GM12873 (cell line): ENCODE measurements at regions not wholly inside any gene's neighbourhood (a gene's known extent, or its start where the extent isn't known, plus 50 kb on each side); places are given as distances from the start of the nearest gene placed in this dataset.

ENCODE experiments used
- CTCF ChIP-seq: IDR thresholded peaks from 2 replicates; pipeline ENCODE4 v1.5.1; 2012; ENCODE audit warnings: low read depth, mild to moderate bottlenecking, moderate library complexity, low read length, control low read depth; ENCODE audit not compliant: insufficient read depth; ENCODE audit errors: missing control alignments

GRCh38 chr2:149765003-149765402 lies 177.4 kb upstream of the MMADHC start:
- no peak for TF ChIP-seq CTCF

- TF ChIP-seq CTCF: no peak
Observed at GRCh38 chr2:149763358-149763757, 175.8 kb upstream of the MMADHC start.

GRCh38 chr2:149761611-149762010 lies 174.0 kb upstream of the MMADHC start:
- no peak for TF ChIP-seq CTCF

GRCh38 chr2:149747456-149747855 lies 159.9 kb upstream of the MMADHC start:
- no peak for TF ChIP-seq CTCF

- TF ChIP-seq CTCF: no peak
Observed at GRCh38 chr2:149745396-149746230, 158.0 kb upstream of the MMADHC start.

- TF ChIP-seq CTCF: no peak
Observed at GRCh38 chr2:149744865-149745264, 157.3 kb upstream of the MMADHC start.

GRCh38 chr2:149743842-149744448 lies 156.4 kb upstream of the MMADHC start:
- no peak for TF ChIP-seq CTCF
